ENCODE measurements at regions not wholly inside any gene's neighbourhood (a gene's known extent, or its start where the extent isn't known, plus 50 kb on each side); places are given as distances from the start of the nearest gene placed in this dataset.

DNA sequence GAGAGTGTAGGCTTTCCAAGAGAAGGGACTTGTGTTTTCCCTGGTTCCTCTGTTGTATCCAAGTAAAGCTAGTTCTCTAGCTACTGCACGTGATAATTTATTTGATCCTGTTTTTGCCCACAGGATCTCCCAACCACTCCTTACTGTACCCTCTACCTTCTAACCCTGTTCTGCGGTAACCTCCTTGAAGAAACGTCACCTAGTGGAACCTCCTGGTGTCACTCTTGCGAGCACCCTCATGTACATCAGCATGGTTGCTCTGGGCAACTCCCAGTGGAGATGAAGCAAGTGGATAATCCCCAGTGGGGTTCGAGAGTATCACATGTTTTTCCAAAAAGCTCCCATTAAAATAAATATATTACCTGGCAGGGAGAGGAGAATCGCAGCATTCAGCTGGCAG lies 108.9 kb upstream of the CLMP start:
- no peak overlapping the region for H3K27ac ChIP-seq (ENCODE audit: low read depth, low read length)

GRCh38 chr11:123302751-123303195 lies 107.7 kb upstream of the CLMP start:
- Histone ChIP-seq H3K36me3 (ENCODE audit: insufficient read depth, low read length) (no peaks in the 10 kb centered on the region), H3K27me3 (ENCODE audit: insufficient read depth, low read length) (peaks cover 44% of the 10 kb centered on the region), H3K9ac (ENCODE audit: low read depth, low read length) (no peak overlapping the region), H3K9me3 (ENCODE audit: insufficient read depth, low read depth, low read length) (no peaks in the 10 kb centered on the region), H3K27ac (ENCODE audit: low read depth, low read length) (no peak overlapping the region), H3K4me3 (ENCODE audit: low read length) (no peak overlapping the region), H3K4me1 (ENCODE audit: insufficient read depth, low read length) (peaks cover 34% of the 10 kb centered on the region)
- WGBS = 67% methylated on average over 8 of the region's 8 CpGs

More for the DNA sequence above, 108.9 kb upstream of the CLMP start:
- Histone ChIP-seq H3K9ac (ENCODE audit: low read depth, low read length) (no peak overlapping the region), H3K4me3 (ENCODE audit: low read length) (no peak overlapping the region), H3K4me1 (ENCODE audit: insufficient read depth, low read length) (peaks cover 35% of the 10 kb centered on the region), H3K9me3 (ENCODE audit: insufficient read depth, low read depth, low read length) (no peaks in the 10 kb centered on the region), H3K27me3 (ENCODE audit: insufficient read depth, low read length) (peaks cover 44% of the 10 kb centered on the region), H3K36me3 (ENCODE audit: insufficient read depth, low read length) (no peaks in the 10 kb centered on the region)
- 88% methylated on average over 6 of the region's 6 CpGs for WGBS

DNA sequence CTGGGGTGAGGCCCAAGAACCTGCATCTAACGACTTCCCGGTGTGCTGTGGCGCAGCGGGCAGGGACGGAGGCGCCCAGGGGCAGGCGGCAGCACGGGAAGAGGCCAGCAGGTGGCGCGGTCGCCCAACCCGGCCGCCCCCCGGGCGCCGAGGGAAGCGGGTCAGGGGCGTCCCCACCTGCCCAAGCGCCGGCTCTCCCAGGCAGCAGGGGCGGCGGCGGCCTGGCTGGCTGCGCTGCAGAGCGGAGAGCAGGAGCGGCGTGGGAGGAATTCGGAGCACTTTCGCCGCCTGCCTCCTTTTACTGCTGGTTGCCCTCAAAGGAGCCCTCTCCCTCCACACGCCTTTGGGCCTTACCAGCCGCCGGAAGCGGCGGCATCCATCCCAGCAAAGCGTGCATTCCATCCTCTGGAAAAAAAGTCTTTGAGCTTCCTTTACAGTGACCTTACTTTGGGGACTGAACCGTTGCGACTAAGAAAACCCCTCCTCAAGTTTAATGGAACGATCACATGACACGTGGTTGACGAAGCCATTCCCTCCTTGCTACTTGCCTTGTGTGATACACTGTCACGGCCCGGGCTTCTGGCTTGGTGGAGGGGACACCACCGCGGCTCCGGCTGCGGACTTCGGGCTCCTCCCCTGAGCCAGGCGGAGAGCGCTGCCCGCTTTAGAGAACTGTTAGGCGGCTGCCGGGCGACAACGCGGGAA lies 106.8 kb upstream of the CLMP start:
- Histone ChIP-seq H3K4me3 (ENCODE audit: low read length) (peak overlapping the region; percentile 68), H3K27ac (ENCODE audit: low read depth, low read length) (no peak overlapping the region), H3K36me3 (ENCODE audit: insufficient read depth, low read length) (no peaks in the 10 kb centered on the region), H3K27me3 (ENCODE audit: insufficient read depth, low read length) (peaks cover 44% of the 10 kb centered on the region), H3K9me3 (ENCODE audit: insufficient read depth, low read depth, low read length) (no peaks in the 10 kb centered on the region), H3K4me1 (ENCODE audit: insufficient read depth, low read length) (peaks cover 27% of the 10 kb centered on the region), H3K9ac (ENCODE audit: low read depth, low read length) (peak overlapping the region; percentile 52; the same call in 1 of the 2 replicates)
- WGBS = under 1% methylated on average over 56 of the region's 56 CpGs

DNA sequence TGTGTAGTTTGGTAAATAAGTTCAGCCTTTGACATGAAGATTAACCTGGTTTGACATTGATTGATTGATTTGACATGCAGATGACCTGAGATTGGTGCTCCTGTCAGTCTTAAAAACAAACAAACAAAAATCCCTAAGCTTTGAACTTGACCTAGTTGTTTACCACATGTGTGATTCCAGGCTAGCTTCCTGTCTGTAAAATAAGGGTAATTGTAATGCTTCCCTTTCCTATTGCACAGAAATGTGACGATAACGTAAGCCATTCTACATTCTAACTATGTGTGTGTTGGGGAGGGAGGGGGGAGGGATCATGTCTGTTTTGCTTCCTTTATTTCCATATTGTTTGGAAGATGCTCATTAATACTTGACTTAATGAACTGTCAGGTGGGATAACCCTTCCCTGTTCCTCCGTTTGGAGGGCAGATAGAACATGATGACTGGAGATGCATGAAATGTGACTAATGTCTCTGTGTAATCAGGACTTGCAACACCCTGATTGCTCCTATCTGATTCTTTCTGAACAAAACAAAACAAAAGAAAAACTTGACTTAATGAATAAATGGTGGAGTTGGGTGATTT lies 106.1 kb upstream of the CLMP start:
- Histone ChIP-seq H3K4me1 (ENCODE audit: insufficient read depth, low read length) (peaks cover 27% of the 10 kb centered on the region), H3K4me3 (ENCODE audit: low read length) (no peak overlapping the region), H3K36me3 (ENCODE audit: insufficient read depth, low read length) (no peaks in the 10 kb centered on the region), H3K9ac (ENCODE audit: low read depth, low read length) (no peak overlapping the region), H3K27ac (ENCODE audit: low read depth, low read length) (no peak overlapping the region), H3K27me3 (ENCODE audit: insufficient read depth, low read length) (peaks cover 44% of the 10 kb centered on the region), H3K9me3 (ENCODE audit: insufficient read depth, low read depth, low read length) (no peaks in the 10 kb centered on the region)
- 50% methylated on average over 1 of the region's 3 CpGs for WGBS

DNA sequence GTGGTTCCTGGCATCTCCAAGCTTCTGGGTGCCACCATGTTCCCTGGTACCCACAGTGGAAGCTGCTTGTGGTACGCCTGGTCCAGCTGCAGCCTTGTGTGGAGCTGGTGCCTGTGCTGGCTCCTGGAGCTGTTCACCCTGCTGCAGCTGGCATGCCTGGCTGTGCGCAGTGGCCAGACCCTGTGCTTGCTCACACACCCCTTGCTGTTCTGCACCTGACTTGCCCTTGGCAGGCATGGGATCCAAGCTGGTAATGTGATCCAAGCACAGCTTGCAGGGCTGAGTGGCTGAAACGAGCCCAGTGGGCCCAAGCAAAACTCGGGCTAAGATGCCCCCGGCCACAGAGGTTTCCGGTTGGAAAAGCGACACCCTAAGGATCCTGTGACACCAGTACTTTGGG lies 104.7 kb upstream of the CLMP start:
- no peaks in the 10 kb centered on the region for H3K36me3 ChIP-seq (ENCODE audit: insufficient read depth, low read length)
- no peak overlapping the region for H3K9ac ChIP-seq (ENCODE audit: low read depth, low read length)
- peaks cover 43% of the 10 kb centered on the region for H3K27me3 ChIP-seq (ENCODE audit: insufficient read depth, low read length)
- WGBS = 95% methylated on average over 7 of the region's 7 CpGs
- H3K4me3 ChIP-seq (ENCODE audit: low read length) = no peak overlapping the region
- H3K9me3 ChIP-seq (ENCODE audit: insufficient read depth, low read depth, low read length) = no peaks in the 10 kb centered on the region
- H3K27ac ChIP-seq (ENCODE audit: low read depth, low read length) = no peak overlapping the region
- H3K4me1 ChIP-seq (ENCODE audit: insufficient read depth, low read length) = peaks cover 18% of the 10 kb centered on the region

DNA sequence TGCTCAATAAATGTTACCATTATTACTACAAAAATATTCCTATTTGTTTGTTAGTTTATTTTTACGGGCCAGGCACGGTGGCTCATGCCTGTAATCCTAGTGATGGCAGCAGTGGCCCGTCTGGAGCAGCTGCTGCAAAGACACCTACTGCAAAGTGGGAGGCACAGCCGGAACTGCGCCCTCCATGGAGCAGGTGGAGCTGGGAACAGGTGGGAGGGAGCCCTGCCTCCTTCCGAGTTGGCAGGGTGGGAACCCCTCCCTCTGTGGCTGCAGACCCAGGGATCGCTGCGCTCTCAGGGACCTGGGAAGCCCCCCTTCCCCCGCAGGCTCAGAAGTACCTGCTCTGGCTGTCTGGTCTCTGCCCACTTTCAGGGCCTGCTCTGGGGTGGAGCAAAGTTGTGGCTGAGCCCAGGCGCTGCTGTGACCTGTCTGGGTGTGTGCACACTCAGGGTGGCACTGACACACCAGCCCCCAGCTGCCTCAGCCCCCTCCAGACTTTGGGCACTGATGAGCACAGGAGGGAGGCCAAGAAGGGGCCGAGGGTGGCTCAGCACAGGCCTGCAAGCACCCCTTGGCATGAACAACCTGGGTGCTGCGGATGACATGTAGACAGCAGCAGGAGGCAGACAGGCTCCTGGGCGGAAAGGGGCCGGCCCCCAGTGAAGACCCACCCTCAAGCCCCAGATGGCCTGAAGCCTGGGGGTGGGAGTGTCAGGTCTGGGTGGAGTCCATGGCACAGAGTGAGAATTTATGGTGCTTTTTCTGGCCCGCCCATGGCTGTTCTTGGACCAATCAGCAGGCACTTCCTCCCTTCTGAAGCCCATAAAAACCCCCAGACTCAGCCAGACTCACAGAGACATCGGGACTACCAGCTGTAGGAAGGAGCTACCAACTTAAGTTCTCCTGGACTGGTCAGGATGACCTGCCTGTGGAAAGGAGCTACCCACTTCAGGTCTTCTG lies 103.7 kb upstream of the CLMP start:
- H3K9me3 ChIP-seq (ENCODE audit: insufficient read depth, low read depth, low read length) = no peaks in the 10 kb centered on the region
- H3K4me3 ChIP-seq (ENCODE audit: low read length) = no peak overlapping the region
- H3K36me3 ChIP-seq (ENCODE audit: insufficient read depth, low read length) = no peaks in the 10 kb centered on the region
- peaks cover 16% of the 10 kb centered on the region for H3K4me1 ChIP-seq (ENCODE audit: insufficient read depth, low read length)
- H3K27ac ChIP-seq (ENCODE audit: low read depth, low read length) = no peak overlapping the region
- WGBS = 89% methylated on average over 16 of the region's 16 CpGs
- peaks cover 34% of the 10 kb centered on the region for H3K27me3 ChIP-seq (ENCODE audit: insufficient read depth, low read length)
- H3K9ac ChIP-seq (ENCODE audit: low read depth, low read length) = no peak overlapping the region

- Histone ChIP-seq H3K4me1 (ENCODE audit: insufficient read depth, low read length) (no peaks in the 10 kb centered on the region), H3K9ac (ENCODE audit: low read depth, low read length) (no peak overlapping the region), H3K27ac (ENCODE audit: low read depth, low read length) (no peak overlapping the region), H3K4me3 (ENCODE audit: low read length) (no peak overlapping the region), H3K27me3 (ENCODE audit: insufficient read depth, low read length) (no peaks in the 10 kb centered on the region), H3K36me3 (ENCODE audit: insufficient read depth, low read length) (no peaks in the 10 kb centered on the region), H3K9me3 (ENCODE audit: insufficient read depth, low read depth, low read length) (no peaks in the 10 kb centered on the region)
- WGBS = 85% methylated on average over 1 of the region's 2 CpGs
These were observed 97.6 kb upstream of the CLMP start for GRCh38 chr11:123292647-123293046.

- no peaks in the 10 kb centered on the region for H3K27me3 ChIP-seq (ENCODE audit: insufficient read depth, low read length)
- no peak overlapping the region for H3K27ac ChIP-seq (ENCODE audit: low read depth, low read length)
- no peak overlapping the region for H3K9ac ChIP-seq (ENCODE audit: low read depth, low read length)
- H3K9me3 ChIP-seq (ENCODE audit: insufficient read depth, low read depth, low read length) = no peaks in the 10 kb centered on the region
- H3K4me1 ChIP-seq (ENCODE audit: insufficient read depth, low read length) = no peaks in the 10 kb centered on the region
- H3K36me3 ChIP-seq (ENCODE audit: insufficient read depth, low read length) = no peaks in the 10 kb centered on the region
- WGBS = 89% methylated on average over 7 of the region's 7 CpGs
- no peak overlapping the region for H3K4me3 ChIP-seq (ENCODE audit: low read length)
These were observed 96.3 kb upstream of the CLMP start for GRCh38 chr11:123291201-123291869.

DNA sequence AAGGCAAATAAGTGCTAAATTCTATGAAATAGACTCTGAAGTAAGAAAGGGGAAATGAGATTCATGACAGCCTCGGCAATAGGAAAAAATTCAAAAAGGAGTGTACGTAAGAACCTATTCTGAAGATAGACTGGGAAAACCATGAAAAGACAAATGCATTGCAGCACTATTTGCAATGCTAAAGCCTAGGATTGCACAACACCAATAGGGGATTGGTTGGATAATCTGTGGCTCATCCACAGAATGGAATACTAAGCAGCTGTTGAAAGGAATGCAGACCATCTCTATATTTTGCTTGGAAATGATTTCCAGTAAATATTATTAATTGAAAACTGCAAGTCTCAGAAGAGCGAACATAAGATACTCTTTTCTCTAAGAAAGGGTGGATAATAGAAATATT lies 91.7 kb upstream of the CLMP start:
- H3K4me3 ChIP-seq (ENCODE audit: low read length) = no peak overlapping the region
- H3K9me3 ChIP-seq (ENCODE audit: insufficient read depth, low read depth, low read length) = no peaks in the 10 kb centered on the region
- peaks cover 6% of the 10 kb centered on the region; the same call in 1 of the 2 replicates for H3K27me3 ChIP-seq (ENCODE audit: insufficient read depth, low read length)
- no peaks in the 10 kb centered on the region for H3K36me3 ChIP-seq (ENCODE audit: insufficient read depth, low read length)
- no peak overlapping the region for H3K9ac ChIP-seq (ENCODE audit: low read depth, low read length)
- H3K4me1 ChIP-seq (ENCODE audit: insufficient read depth, low read length) = no peaks in the 10 kb centered on the region
- WGBS = 90% methylated on average over 2 of the region's 3 CpGs
- no peak overlapping the region for H3K27ac ChIP-seq (ENCODE audit: low read depth, low read length)

GRCh38 chr11:123286255-123286654 lies 91.2 kb upstream of the CLMP start:
- H3K27me3 ChIP-seq (ENCODE audit: insufficient read depth, low read length) = peaks cover 6% of the 10 kb centered on the region; the same call in 1 of the 2 replicates
- H3K4me1 ChIP-seq (ENCODE audit: insufficient read depth, low read length) = no peaks in the 10 kb centered on the region
- no peak overlapping the region for H3K27ac ChIP-seq (ENCODE audit: low read depth, low read length)
- no peak overlapping the region for H3K4me3 ChIP-seq (ENCODE audit: low read length)
- no peaks in the 10 kb centered on the region for H3K9me3 ChIP-seq (ENCODE audit: insufficient read depth, low read depth, low read length)
- no peaks in the 10 kb centered on the region for H3K36me3 ChIP-seq (ENCODE audit: insufficient read depth, low read length)
- WGBS = 94% methylated on average over 5 of the region's 5 CpGs
- H3K9ac ChIP-seq (ENCODE audit: low read depth, low read length) = no peak overlapping the region
